NCI-H82 (cell line): ENCODE measurements at regions not wholly inside any gene's neighbourhood (a gene's known extent, or its start where the extent isn't known, plus 50 kb on each side); places are given as distances from the start of the nearest gene placed in this dataset.

Source experiments
- DNase-seq: peaks from one replicate; lab custom pipeline; 2025; lab: John Stamatoyannopoulos, UW

- DNase-seq, result no peak
Measured at GRCh38 chr10:3723766-3724165, 61.2 kb downstream of the KLF6 start.

GRCh38 chr10:3720228-3721019 is 64.6 kb downstream of the KLF6 start:
- DNase-seq, result no peak

GRCh38 chr10:3719024-3719843 is 65.8 kb downstream of the KLF6 start:
- DNase-seq, result no peak

GRCh38 chr10:3716093-3716492 is 68.9 kb downstream of the KLF6 start:
- DNase-seq, result no peak

GRCh38 chr10:3714967-3715366 is 70.0 kb downstream of the KLF6 start:
- no peak for DNase-seq

- no peak for DNase-seq
Measured at GRCh38 chr10:3714531-3714930, 70.5 kb downstream of the KLF6 start.

- DNase-seq, result no peak
Measured at GRCh38 chr10:3712707-3713106, 72.3 kb downstream of the KLF6 start.

GRCh38 chr10:3711918-3712317 is 73.1 kb downstream of the KLF6 start:
- no peak for DNase-seq

- no peak for DNase-seq
Measured at GRCh38 chr10:3710764-3711163, 74.2 kb downstream of the KLF6 start.

GRCh38 chr10:3709456-3710060 is 75.5 kb downstream of the KLF6 start:
- no peak for DNase-seq

- DNase-seq, result no peak
Measured at GRCh38 chr10:3708852-3709251, 76.2 kb downstream of the KLF6 start.

GRCh38 chr10:3704565-3705325 is 80.3 kb downstream of the KLF6 start:
- DNase-seq, result no peak

- DNase-seq, result no peak
Measured at GRCh38 chr10:3702569-3702968, 82.4 kb downstream of the KLF6 start.

GRCh38 chr10:3702056-3702546 is 82.9 kb downstream of the KLF6 start:
- DNase-seq, result no peak

GRCh38 chr10:3701491-3701890 is 83.5 kb downstream of the KLF6 start:
- DNase-seq, result no peak

- peak; percentile 60 for DNase-seq
Measured at GRCh38 chr10:3700531-3701076, 84.4 kb downstream of the KLF6 start.

- no peak for DNase-seq
Measured at GRCh38 chr10:3699916-3700315, 85.1 kb downstream of the KLF6 start.

- peak; percentile 31 for DNase-seq
Measured at GRCh38 chr10:3698312-3698711, 86.7 kb downstream of the KLF6 start.

GRCh38 chr10:3693698-3694080 is 91.3 kb downstream of the KLF6 start:
- no peak for DNase-seq

GRCh38 chr10:3693022-3693697 is 91.8 kb downstream of the KLF6 start:
- DNase-seq, result peak; percentile 51

GRCh38 chr10:3692387-3692999 is 92.5 kb downstream of the KLF6 start:
- peak; percentile 64 for DNase-seq
